OCI-LY7 (cell line): ENCODE measurements at regions not wholly inside any gene's neighbourhood (a gene's known extent, or its start where the extent isn't known, plus 50 kb on each side); places are given as distances from the start of the nearest gene placed in this dataset.

Experiments used
- BruUV-seq: library from RNA; stranded (reverse); fragments of 400-500 nt; replicated peaks from 2 replicates; lab custom pipeline; 2021; lab: Mats Ljungman, UMichigan
- CTCF ChIA-PET: fragments of 300-600 bp; sonication (Branson Sonifier 250); formaldehyde crosslinking; loops from one replicate; lab custom pipeline; 2022; ENCODE audit warnings: antibody characterized with exemption; ENCODE audit not compliant: unreplicated experiment; lab: Charles Lee
- POLR2A ChIA-PET: fragments of 300-600 bp; sonication (Branson Sonifier 250); formaldehyde crosslinking; loops from one replicate; lab custom pipeline; 2022; ENCODE audit warnings: antibody characterized with exemption; lab: Charles Lee
- DNase-seq: peaks from one replicate; pipeline ENCODE4 v3.0.0-alpha.2; 2015; ENCODE audit warnings: low spot score
- H2AFZ ChIP-seq: fragments of 200-600 bp; sonication (generic), shearing (Covaris generic); 2 replicates; pipeline ENCODE4 v1.6.1; 2014; ENCODE audit warnings: mild to moderate bottlenecking, antibody characterized with exemption, low read length, moderate library complexity
- H3K27ac ChIP-seq: fragments of 200-600 bp; sonication (generic); 2 replicates; pipeline ENCODE4 v1.5.1; 2014; ENCODE audit warnings: mixed run types, low read depth, mild to moderate bottlenecking, moderate library complexity, low read length, inconsistent platforms; ENCODE audit not compliant: poor library complexity, severe bottlenecking
- H3K36me3 ChIP-seq: fragments of 200-600 bp; sonication (generic); 2 replicates; pipeline ENCODE4 v1.6.1; 2014; ENCODE audit warnings: mild to moderate bottlenecking, antibody characterized with exemption, low read length, moderate library complexity, mixed read lengths; ENCODE audit not compliant: insufficient read depth
- H3K4me1 ChIP-seq: fragments of 200-600 bp; sonication (generic); 2 replicates; pipeline ENCODE4 v1.5.1; 2014; ENCODE audit warnings: mild to moderate bottlenecking, low read length; ENCODE audit not compliant: insufficient read depth, poor library complexity, severe bottlenecking
- H3K4me2 ChIP-seq: fragments of 200-600 bp; sonication (generic); 2 replicates; pipeline ENCODE4 v1.6.1; 2014; ENCODE audit warnings: mild to moderate bottlenecking, low read length
- H3K4me3 ChIP-seq: fragments of 200-600 bp; sonication (generic); 2 replicates; pipeline ENCODE4 v1.5.1; 2014; ENCODE audit warnings: mild to moderate bottlenecking, low read depth, low read length; ENCODE audit not compliant: poor library complexity, severe bottlenecking
- H3K79me2 ChIP-seq: fragments of 200-600 bp; sonication (generic); 2 replicates; pipeline ENCODE4 v1.6.1; 2016; ENCODE audit warnings: low read depth, mild to moderate bottlenecking, low read length, moderate library complexity, mixed read lengths; ENCODE audit not compliant: insufficient read depth
- H3K9me2 ChIP-seq: fragments of 200-600 bp; sonication (generic); 2 replicates; pipeline ENCODE4 v1.6.1; 2016; ENCODE audit warnings: mild to moderate bottlenecking, low read length, mixed read lengths; ENCODE audit not compliant: insufficient read depth
- H3K9me3 ChIP-seq: fragments of 200-600 bp; sonication (generic); 2 replicates; pipeline ENCODE4 v1.6.1; 2014; ENCODE audit warnings: mild to moderate bottlenecking, mixed run types, low read length, mixed read lengths
- H4K20me1 ChIP-seq: fragments of 200-600 bp; sonication (generic); 2 replicates; pipeline ENCODE4 v1.6.1; 2014; ENCODE audit warnings: mild to moderate bottlenecking, antibody characterized with exemption, low read length, moderate library complexity, mixed read lengths; ENCODE audit not compliant: insufficient read depth
- EZH2phosphoT487 ChIP-seq: fragments of 200-600 bp; sonication (generic); IDR thresholded peaks from 2 replicates; pipeline ENCODE4 v1.6.1; 2018; ENCODE audit warnings: low read depth, borderline replicate concordance, mild to moderate bottlenecking, mixed run types, antibody characterized with exemption, low read length, moderate library complexity, mixed read lengths
- intact Hi-C: fragments of 100-400 bp; cut with micrococcal nuclease; formaldehyde crosslinking; loops from one replicate; pipeline ENCODE4 v1.10.0; 2022; ENCODE audit not compliant: unreplicated experiment
- TF ChIP-seq, protein P1 (sequence below): fragments of 200-600 bp; sonication (generic); conservative IDR thresholded peaks from 2 replicates; pipeline ENCODE4 v1.5.1; 2014; ENCODE audit warnings: mild to moderate bottlenecking, antibody characterized with exemption, low read length, moderate library complexity, mixed read lengths

DNA sequence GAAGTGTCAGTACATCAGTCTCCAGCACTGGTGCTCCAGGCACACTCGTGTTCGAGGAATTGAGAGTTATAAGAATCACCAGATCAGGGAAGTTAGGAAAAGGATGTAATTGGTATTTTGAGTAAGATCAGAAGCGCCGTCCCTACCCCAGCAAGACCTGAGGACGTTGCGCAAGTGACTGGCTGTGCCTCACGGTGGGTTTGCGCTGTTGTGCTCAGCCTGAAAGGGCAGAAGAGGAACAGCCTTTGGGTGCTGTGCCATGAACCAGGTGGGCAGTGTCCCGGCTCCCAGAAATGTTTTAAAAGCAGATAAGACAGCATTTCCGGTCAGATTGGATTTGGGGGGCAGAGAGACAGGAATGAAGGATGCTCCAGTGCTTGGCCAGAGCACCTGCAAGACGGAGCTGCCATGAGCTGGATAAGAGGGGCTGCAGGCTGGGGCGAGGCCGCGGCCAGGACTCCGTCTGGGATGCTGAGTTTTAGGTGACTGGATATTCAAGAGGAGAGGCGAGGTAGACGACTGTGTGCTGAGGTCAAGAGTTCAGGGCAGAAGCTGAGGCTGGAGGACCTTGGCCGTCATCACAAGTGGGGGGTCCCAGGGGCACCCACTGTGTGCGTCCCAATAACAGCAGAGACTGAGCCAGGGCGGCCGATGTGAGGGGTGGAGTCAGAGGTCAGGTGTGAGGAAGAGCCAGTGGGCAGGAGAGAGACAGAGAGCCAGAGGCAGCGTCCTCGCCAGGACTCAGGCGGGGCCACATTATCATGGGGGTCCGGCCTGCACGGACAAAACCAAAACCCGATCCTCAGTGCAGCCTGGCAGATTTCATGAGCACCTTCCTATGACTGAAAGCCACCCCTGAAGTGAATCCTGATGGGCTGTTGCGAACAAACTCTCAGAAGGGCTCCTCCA, 77.7 kb upstream of the ALKAL2 start:
- Histone ChIP-seq H3K4me1 (no peaks in the 10 kb centered on the region), H3K9me3 (no peaks in the 10 kb centered on the region), H3K4me2 (no peak overlapping the region), H3K79me2 (no peaks in the 10 kb centered on the region), H3K36me3 (no peaks in the 10 kb centered on the region), H2AFZ (no peak overlapping the region), H3K27ac (no peak overlapping the region), H4K20me1 (no peaks in the 10 kb centered on the region), H3K9me2 (no peaks in the 10 kb centered on the region), H3K4me3 (no peak overlapping the region)
- ChIA-PET POLR2A (no interaction called here), CTCF (no interaction called here)
- intact Hi-C loops = no loop called here
- no TSS peak for BruUV-seq
- TF ChIP-seq EZH2phosphoT487 = no peak
- TF ChIP-seq, protein P1, sequence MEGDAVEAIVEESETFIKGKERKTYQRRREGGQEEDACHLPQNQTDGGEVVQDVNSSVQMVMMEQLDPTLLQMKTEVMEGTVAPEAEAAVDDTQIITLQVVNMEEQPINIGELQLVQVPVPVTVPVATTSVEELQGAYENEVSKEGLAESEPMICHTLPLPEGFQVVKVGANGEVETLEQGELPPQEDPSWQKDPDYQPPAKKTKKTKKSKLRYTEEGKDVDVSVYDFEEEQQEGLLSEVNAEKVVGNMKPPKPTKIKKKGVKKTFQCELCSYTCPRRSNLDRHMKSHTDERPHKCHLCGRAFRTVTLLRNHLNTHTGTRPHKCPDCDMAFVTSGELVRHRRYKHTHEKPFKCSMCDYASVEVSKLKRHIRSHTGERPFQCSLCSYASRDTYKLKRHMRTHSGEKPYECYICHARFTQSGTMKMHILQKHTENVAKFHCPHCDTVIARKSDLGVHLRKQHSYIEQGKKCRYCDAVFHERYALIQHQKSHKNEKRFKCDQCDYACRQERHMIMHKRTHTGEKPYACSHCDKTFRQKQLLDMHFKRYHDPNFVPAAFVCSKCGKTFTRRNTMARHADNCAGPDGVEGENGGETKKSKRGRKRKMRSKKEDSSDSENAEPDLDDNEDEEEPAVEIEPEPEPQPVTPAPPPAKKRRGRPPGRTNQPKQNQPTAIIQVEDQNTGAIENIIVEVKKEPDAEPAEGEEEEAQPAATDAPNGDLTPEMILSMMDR = no peak
- no peak for DNase-seq

DNA sequence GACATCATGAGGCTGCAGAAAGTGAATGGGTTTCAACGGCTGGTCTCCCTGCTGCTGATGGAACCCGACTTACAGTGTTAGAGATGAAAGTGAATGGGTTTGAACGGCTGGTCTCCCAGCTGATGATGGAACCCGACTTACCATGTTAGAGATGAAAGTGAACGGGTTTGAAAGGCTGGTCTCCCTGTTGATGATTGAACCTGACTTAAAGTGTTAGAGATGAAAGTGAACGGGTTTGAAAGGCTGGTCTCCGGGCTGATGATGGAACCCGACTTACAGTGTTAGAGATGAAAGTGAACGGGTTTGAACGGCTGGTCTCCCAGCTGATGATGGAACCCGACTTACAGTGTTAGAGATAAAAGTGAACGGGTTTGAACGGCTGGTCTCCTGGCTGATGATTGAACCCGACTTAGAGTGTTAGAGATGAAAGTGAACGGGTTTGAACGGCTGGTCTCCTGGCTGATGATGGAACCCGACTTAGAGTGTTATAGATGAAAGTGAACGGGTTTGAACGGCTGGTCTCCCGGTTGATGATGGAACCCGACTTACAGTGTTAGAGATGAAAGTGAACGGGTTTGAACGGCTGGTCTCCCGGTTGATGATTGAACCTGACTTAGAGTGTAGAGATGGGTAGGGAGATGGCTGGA, 76.1 kb upstream of the ALKAL2 start:
- H3K79me2 ChIP-seq = no peaks in the 10 kb centered on the region
- no peaks in the 10 kb centered on the region for H3K4me1 ChIP-seq
- H3K4me2 ChIP-seq = no peak overlapping the region
- no peaks in the 10 kb centered on the region for H3K36me3 ChIP-seq
- no peaks in the 10 kb centered on the region for H3K9me2 ChIP-seq
- no peaks in the 10 kb centered on the region for H4K20me1 ChIP-seq
- CTCF ChIA-PET = no interaction called here
- intact Hi-C loops = no loop called here
- no peak overlapping the region for H2AFZ ChIP-seq
- BruUV-seq = no TSS peak
- POLR2A ChIA-PET = no interaction called here
- H3K27ac ChIP-seq = no peak overlapping the region
- no peaks in the 10 kb centered on the region for H3K9me3 ChIP-seq
- no peak overlapping the region for H3K4me3 ChIP-seq
- no peak for DNase-seq
- TF ChIP-seq, protein P1 = no peak
- no peak for TF ChIP-seq EZH2phosphoT487

- TF ChIP-seq EZH2phosphoT487 = no peak
- intact Hi-C loops = no loop called here
- DNase-seq = no peak
- H3K9me2 ChIP-seq = no peaks in the 10 kb centered on the region
- H4K20me1 ChIP-seq = no peaks in the 10 kb centered on the region
- CTCF ChIA-PET = no interaction called here
- H2AFZ ChIP-seq = no peak overlapping the region
- H3K9me3 ChIP-seq = no peaks in the 10 kb centered on the region
- H3K4me3 ChIP-seq = no peak overlapping the region
- H3K4me1 ChIP-seq = no peaks in the 10 kb centered on the region
- no TSS peak for BruUV-seq
- H3K36me3 ChIP-seq = no peaks in the 10 kb centered on the region
- no peak overlapping the region for H3K4me2 ChIP-seq
- H3K79me2 ChIP-seq = no peaks in the 10 kb centered on the region
- no peak overlapping the region for H3K27ac ChIP-seq
- POLR2A ChIA-PET = no interaction called here
Measured at GRCh38 chr2:362924-363323, 75.0 kb upstream of the ALKAL2 start.
